ENCODE measurements at regions not wholly inside any gene's neighbourhood (a gene's known extent, or its start where the extent isn't known, plus 50 kb on each side); places are given as distances from the start of the nearest gene placed in this dataset.

GRCh38 chr12:91327889-91328288, 145.3 kb upstream of the DCN start:
- no peak for DNase-seq

GRCh38 chr12:91327131-91327530, 144.5 kb upstream of the DCN start:
- no peak for DNase-seq

- peak; percentile 8 to 45 for DNase-seq
These were observed 143.7 kb upstream of the DCN start for GRCh38 chr12:91326058-91327027.

GRCh38 chr12:91320999-91321398, 138.4 kb upstream of the DCN start:
- DNase-seq = no peak

GRCh38 chr12:91319071-91319760, 136.6 kb upstream of the DCN start:
- no peak for DNase-seq

- no peak for DNase-seq
These were observed 134.7 kb upstream of the DCN start for GRCh38 chr12:91317306-91317705.

- DNase-seq = no peak
These were observed 134.3 kb upstream of the DCN start for GRCh38 chr12:91316907-91317269.

- DNase-seq = no peak
These were observed 133.7 kb upstream of the DCN start for GRCh38 chr12:91316161-91316906.

- DNase-seq = no peak
These were observed 128.5 kb upstream of the DCN start for GRCh38 chr12:91311081-91311480.

- DNase-seq = no peak
These were observed 126.8 kb upstream of the DCN start for GRCh38 chr12:91309450-91309849.

GRCh38 chr12:91307957-91308670, 125.5 kb upstream of the DCN start:
- no peak for DNase-seq

GRCh38 chr12:91290354-91290753, 107.7 kb upstream of the DCN start:
- DNase-seq = no peak

- no peak for DNase-seq
These were observed 107.3 kb upstream of the DCN start for GRCh38 chr12:91289906-91290305.

GRCh38 chr12:91289072-91289471, 106.5 kb upstream of the DCN start:
- no peak for DNase-seq

- no peak for DNase-seq
These were observed 105.1 kb upstream of the DCN start for GRCh38 chr12:91287753-91288152.

- no peak for DNase-seq
These were observed 95.5 kb upstream of the DCN start for GRCh38 chr12:91278126-91278525.

- DNase-seq = no peak
These were observed 93.9 kb upstream of the DCN start for GRCh38 chr12:91276509-91276908.

- no peak for DNase-seq
These were observed 92.7 kb upstream of the DCN start for GRCh38 chr12:91275321-91275720.

GRCh38 chr12:91274916-91275315, 92.3 kb upstream of the DCN start:
- DNase-seq = no peak

GRCh38 chr12:91273560-91273959, 90.9 kb upstream of the DCN start:
- DNase-seq = no peak

GRCh38 chr12:91272461-91273063, 89.9 kb upstream of the DCN start:
- DNase-seq = no peak

GRCh38 chr12:91271185-91271584, 88.6 kb upstream of the DCN start:
- DNase-seq = no peak
